Cardiac muscle cell (in vitro differentiated cells and primary cell): ENCODE measurements at regions not wholly inside any gene's neighbourhood (a gene's known extent, or its start where the extent isn't known, plus 50 kb on each side); places are given as distances from the start of the nearest gene placed in this dataset.

Source experiments
- DNase-seq, 2 donors: peaks; one replicate each; pipeline versions ENCODE4 v3.0.0 to v3.0.0-alpha.2; 2010 to 2017; ENCODE audit warnings: low read depth in 1 of 2, low spot score in 1 of 2
- H3K27ac ChIP-seq: fragments of 200-600 bp; sonication (generic); 2 replicates; pipeline ENCODE4 v1.5.1; 2016
- H3K27me3 ChIP-seq: fragments of 200-600 bp; sonication (generic); 2 replicates; pipeline ENCODE4 v1.6.0; 2016; ENCODE audit warnings: control low read depth
- H3K36me3 ChIP-seq: fragments of 200-600 bp; sonication (generic); 2 replicates; pipeline ENCODE4 v1.5.1; 2016; ENCODE audit warnings: control low read depth
- H3K4me1 ChIP-seq: fragments of 200-600 bp; sonication (generic); 2 replicates; pipeline ENCODE4 v1.8.1; 2017; ENCODE audit warnings: low read depth, mild to moderate bottlenecking, mixed run types
- H3K4me3 ChIP-seq: fragments of 200-600 bp; sonication (generic); 2 replicates; pipeline ENCODE4 v1.5.1; 2016; ENCODE audit warnings: mild to moderate bottlenecking
- H3K9me3 ChIP-seq: fragments of 200-600 bp; sonication (generic); 2 replicates; pipeline ENCODE4 v1.5.1; 2017; ENCODE audit warnings: low read depth, mild to moderate bottlenecking, control low read depth
- TF ChIP-seq, protein P1 (sequence below): IDR thresholded peaks from 2 replicates; pipeline ENCODE4 v1.5.1; 2012; ENCODE audit warnings: low read depth, mild to moderate bottlenecking, low read length

DNA sequence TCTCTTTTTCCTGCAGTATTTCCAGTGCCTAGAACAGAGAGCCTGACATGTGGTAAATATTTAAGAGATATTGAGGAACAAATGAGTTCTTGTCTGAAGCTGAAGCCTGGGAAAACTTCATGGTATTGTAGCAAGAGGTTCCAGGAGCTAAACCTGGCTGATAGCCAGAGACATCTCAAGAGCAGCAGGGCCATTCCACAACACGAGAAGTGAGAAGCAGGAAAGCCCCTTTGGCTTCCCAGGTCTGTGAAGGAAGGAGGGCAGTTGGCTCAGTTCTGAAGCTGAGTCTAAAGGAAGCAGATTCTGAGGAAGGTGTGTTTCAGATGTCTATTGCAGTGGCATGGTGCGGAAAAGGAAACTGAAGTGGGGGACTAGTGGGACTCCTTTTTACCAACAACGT lies 63.8 kb upstream of the FAM204A start:
- DNase-seq, result peak; percentile 2 to 27
- no peaks in the 10 kb centered on the region for H3K27me3 ChIP-seq
- H3K36me3 ChIP-seq, result no peaks in the 10 kb centered on the region
- H3K9me3 ChIP-seq, result no peaks in the 10 kb centered on the region
- TF ChIP-seq, protein P1, sequence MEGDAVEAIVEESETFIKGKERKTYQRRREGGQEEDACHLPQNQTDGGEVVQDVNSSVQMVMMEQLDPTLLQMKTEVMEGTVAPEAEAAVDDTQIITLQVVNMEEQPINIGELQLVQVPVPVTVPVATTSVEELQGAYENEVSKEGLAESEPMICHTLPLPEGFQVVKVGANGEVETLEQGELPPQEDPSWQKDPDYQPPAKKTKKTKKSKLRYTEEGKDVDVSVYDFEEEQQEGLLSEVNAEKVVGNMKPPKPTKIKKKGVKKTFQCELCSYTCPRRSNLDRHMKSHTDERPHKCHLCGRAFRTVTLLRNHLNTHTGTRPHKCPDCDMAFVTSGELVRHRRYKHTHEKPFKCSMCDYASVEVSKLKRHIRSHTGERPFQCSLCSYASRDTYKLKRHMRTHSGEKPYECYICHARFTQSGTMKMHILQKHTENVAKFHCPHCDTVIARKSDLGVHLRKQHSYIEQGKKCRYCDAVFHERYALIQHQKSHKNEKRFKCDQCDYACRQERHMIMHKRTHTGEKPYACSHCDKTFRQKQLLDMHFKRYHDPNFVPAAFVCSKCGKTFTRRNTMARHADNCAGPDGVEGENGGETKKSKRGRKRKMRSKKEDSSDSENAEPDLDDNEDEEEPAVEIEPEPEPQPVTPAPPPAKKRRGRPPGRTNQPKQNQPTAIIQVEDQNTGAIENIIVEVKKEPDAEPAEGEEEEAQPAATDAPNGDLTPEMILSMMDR, result no peak
- no peak overlapping the region for H3K4me3 ChIP-seq
- no peaks in the 10 kb centered on the region for H3K4me1 ChIP-seq
- no peak overlapping the region for H3K27ac ChIP-seq

DNA sequence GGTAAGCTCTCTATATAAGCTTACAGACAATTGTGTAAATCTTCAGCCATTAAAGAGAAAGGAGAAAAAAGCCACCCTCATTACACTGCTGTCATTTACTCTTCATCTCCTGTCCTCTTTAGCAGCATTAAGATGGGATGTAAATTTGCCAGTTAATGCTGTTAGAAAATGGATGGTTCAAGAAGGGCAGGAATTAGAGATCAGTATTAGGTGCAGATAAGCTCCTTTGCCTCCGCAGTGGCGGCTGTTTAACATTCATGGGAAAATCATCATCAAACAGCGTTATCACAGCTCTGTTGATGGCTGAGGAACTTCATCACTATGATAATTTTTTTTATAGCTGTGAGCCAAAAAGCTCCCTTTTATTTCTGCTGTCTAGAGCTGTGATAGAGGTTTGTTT lies 61.8 kb upstream of the FAM204A start:
- DNase-seq, result no peak
- no peaks in the 10 kb centered on the region for H3K9me3 ChIP-seq
- no peaks in the 10 kb centered on the region for H3K36me3 ChIP-seq
- H3K4me1 ChIP-seq, result no peaks in the 10 kb centered on the region
- TF ChIP-seq, protein P1, result no peak
- no peak overlapping the region for H3K4me3 ChIP-seq
- H3K27me3 ChIP-seq, result no peaks in the 10 kb centered on the region
- no peak overlapping the region for H3K27ac ChIP-seq

GRCh38 chr10:118401708-118402193 lies 59.6 kb upstream of the FAM204A start:
- Histone ChIP-seq H3K27ac (no peak overlapping the region), H3K4me1 (no peaks in the 10 kb centered on the region), H3K9me3 (no peaks in the 10 kb centered on the region), H3K27me3 (no peaks in the 10 kb centered on the region), H3K36me3 (no peaks in the 10 kb centered on the region), H3K4me3 (no peak overlapping the region)
- TF ChIP-seq, protein P1, result no peak
- no peak for DNase-seq

GRCh38 chr10:118397391-118397790 lies 55.3 kb upstream of the FAM204A start:
- no peak for DNase-seq
- H3K9me3 ChIP-seq, result no peaks in the 10 kb centered on the region
- no peaks in the 10 kb centered on the region for H3K36me3 ChIP-seq
- TF ChIP-seq, protein P1, result no peak
- no peak overlapping the region for H3K27ac ChIP-seq
- no peaks in the 10 kb centered on the region for H3K27me3 ChIP-seq
- no peaks in the 10 kb centered on the region for H3K4me1 ChIP-seq
- no peak overlapping the region for H3K4me3 ChIP-seq

- Histone ChIP-seq H3K27ac (no peak overlapping the region), H3K4me3 (no peak overlapping the region), H3K4me1 (no peaks in the 10 kb centered on the region), H3K9me3 (no peaks in the 10 kb centered on the region), H3K36me3 (no peaks in the 10 kb centered on the region), H3K27me3 (no peaks in the 10 kb centered on the region)
- TF ChIP-seq, protein P1, result no peak
- DNase-seq, result no peak
These were observed 53.8 kb upstream of the FAM204A start for GRCh38 chr10:118395947-118396346.
